ENCODE measurements at regions not wholly inside any gene's neighbourhood (a gene's known extent, or its start where the extent isn't known, plus 50 kb on each side); places are given as distances from the start of the nearest gene placed in this dataset.

GRCh38 chr2:198483051-198483450 is 678.7 kb downstream of the PLCL1 start:
- DNase-seq, result no peak

GRCh38 chr2:198479065-198479464 is 674.7 kb downstream of the PLCL1 start:
- no peak for DNase-seq

- DNase-seq, result no peak
These were observed 674.0 kb downstream of the PLCL1 start for GRCh38 chr2:198478361-198478760.

GRCh38 chr2:198476007-198476406 is 671.6 kb downstream of the PLCL1 start:
- DNase-seq, result no peak

- DNase-seq, result no peak
These were observed 666.9 kb downstream of the PLCL1 start for GRCh38 chr2:198471291-198471690.

GRCh38 chr2:198468136-198468535 is 663.7 kb downstream of the PLCL1 start:
- no peak for DNase-seq

- no peak for DNase-seq
These were observed 661.6 kb downstream of the PLCL1 start for GRCh38 chr2:198465970-198466369.

GRCh38 chr2:198456418-198456817 is 652.0 kb downstream of the PLCL1 start:
- no peak for DNase-seq

GRCh38 chr2:198453866-198454265 is 649.5 kb downstream of the PLCL1 start:
- no peak for DNase-seq

- DNase-seq, result no peak
These were observed 647.9 kb downstream of the PLCL1 start for GRCh38 chr2:198452327-198452726.

GRCh38 chr2:198448789-198449188 is 644.4 kb downstream of the PLCL1 start:
- DNase-seq, result no peak

- no peak for DNase-seq
These were observed 640.5 kb downstream of the PLCL1 start for GRCh38 chr2:198444800-198445287.

GRCh38 chr2:198441901-198442300 is 637.5 kb downstream of the PLCL1 start:
- no peak for DNase-seq

- no peak for DNase-seq
These were observed 636.9 kb downstream of the PLCL1 start for GRCh38 chr2:198441246-198441645.

GRCh38 chr2:198440833-198441232 is 636.4 kb downstream of the PLCL1 start:
- DNase-seq, result no peak

- DNase-seq, result no peak
These were observed 633.9 kb downstream of the PLCL1 start for GRCh38 chr2:198438331-198438730.

GRCh38 chr2:198424112-198424511 is 619.7 kb downstream of the PLCL1 start:
- no peak for DNase-seq

- DNase-seq, result no peak
These were observed 613.4 kb downstream of the PLCL1 start for GRCh38 chr2:198417836-198418235.

GRCh38 chr2:198414976-198415375 is 610.6 kb downstream of the PLCL1 start:
- DNase-seq, result no peak

- no peak for DNase-seq
These were observed 607.5 kb downstream of the PLCL1 start for GRCh38 chr2:198411936-198412335.

- no peak for DNase-seq
These were observed 603.8 kb downstream of the PLCL1 start for GRCh38 chr2:198408171-198408570.

GRCh38 chr2:198405311-198405710 is 600.9 kb downstream of the PLCL1 start:
- no peak for DNase-seq

- no peak for DNase-seq
These were observed 597.3 kb downstream of the PLCL1 start for GRCh38 chr2:198401644-198402043.

- no peak for DNase-seq
These were observed 596.6 kb downstream of the PLCL1 start for GRCh38 chr2:198400999-198401398.

GRCh38 chr2:198394208-198394607 is 589.8 kb downstream of the PLCL1 start:
- no peak for DNase-seq

- no peak for DNase-seq
These were observed 586.3 kb downstream of the PLCL1 start for GRCh38 chr2:198390670-198391069.
